Calu3 (cell line): ENCODE measurements at regions not wholly inside any gene's neighbourhood (a gene's known extent, or its start where the extent isn't known, plus 50 kb on each side); places are given as distances from the start of the nearest gene placed in this dataset.

ENCODE experiments used
- BruUV-seq: library from RNA; stranded (reverse); fragments of 400-500 nt; replicated peaks from 2 replicates; lab custom pipeline; 2021; lab: Mats Ljungman, UMichigan
- CTCF ChIA-PET: fragments of 300-600 bp; sonication (Branson Sonifier 250); formaldehyde crosslinking; loops from one replicate; lab custom pipeline; 2022; ENCODE audit warnings: antibody characterized with exemption; lab: Charles Lee
- DNase-seq: peaks from one replicate; pipeline ENCODE4 v3.0.0; 2022
- H3K27ac Mint-ChIP-seq: one replicate; pipeline ENCODE4 v1.8.0; 2022; ENCODE audit warnings: mixed read lengths; ENCODE audit not compliant: unreplicated experiment
- H3K27me3 Mint-ChIP-seq: one replicate; pipeline ENCODE4 v1.8.0; 2022; ENCODE audit warnings: mixed read lengths; ENCODE audit not compliant: unreplicated experiment
- H3K36me3 Mint-ChIP-seq: one replicate; pipeline ENCODE4 v1.8.0; 2022; ENCODE audit warnings: mild to moderate bottlenecking, moderate library complexity, mixed read lengths; ENCODE audit not compliant: insufficient read depth, unreplicated experiment
- H3K4me1 Mint-ChIP-seq: one replicate; pipeline ENCODE4 v1.8.0; 2022; ENCODE audit warnings: mild to moderate bottlenecking, low read depth, mixed read lengths; ENCODE audit not compliant: unreplicated experiment
- H3K4me3 Mint-ChIP-seq: one replicate; pipeline ENCODE4 v1.8.0; 2022; ENCODE audit warnings: mild to moderate bottlenecking, low read depth, moderate library complexity, mixed read lengths; ENCODE audit not compliant: unreplicated experiment
- H3K9me3 Mint-ChIP-seq: one replicate; pipeline ENCODE4 v1.8.0; 2022; ENCODE audit warnings: low read depth, mixed read lengths; ENCODE audit not compliant: unreplicated experiment
- CTCF ChIP-seq: fragments of 200-600 bp; IDR thresholded peaks from one replicate; pipeline ENCODE4 v1.8.0; 2022; ENCODE audit warnings: antibody characterized with exemption; ENCODE audit not compliant: unreplicated experiment
- intact Hi-C: fragments of 100-400 bp; cut with micrococcal nuclease; formaldehyde crosslinking; loops from one replicate; pipeline ENCODE4 v1.10.0; 2022; ENCODE audit not compliant: unreplicated experiment

- TF ChIP-seq CTCF: no peak
- CTCF ChIA-PET: no interaction called here
- intact Hi-C loops: no loop called here
- Mint-ChIP-seq H3K4me3 (no peak overlapping the region), H3K9me3 (no peaks in the 10 kb centered on the region), H3K27ac (no peak overlapping the region), H3K4me1 (no peaks in the 10 kb centered on the region), H3K27me3 (no peaks in the 10 kb centered on the region), H3K36me3 (no peaks in the 10 kb centered on the region)
- no TSS peak for BruUV-seq
- no peak for DNase-seq
Observed at GRCh38 chr12:13509740-13510139, 313.2 kb downstream of the EMP1 start.

GRCh38 chr12:13505636-13506035 lies 309.1 kb downstream of the EMP1 start:
- no peak overlapping the region for H3K27ac Mint-ChIP-seq
- TF ChIP-seq CTCF: no peak
- no peak overlapping the region for H3K4me3 Mint-ChIP-seq
- no peaks in the 10 kb centered on the region for H3K4me1 Mint-ChIP-seq
- H3K27me3 Mint-ChIP-seq: no peaks in the 10 kb centered on the region
- CTCF ChIA-PET: no interaction called here
- H3K36me3 Mint-ChIP-seq: no peaks in the 10 kb centered on the region
- intact Hi-C loops: no loop called here
- H3K9me3 Mint-ChIP-seq: no peaks in the 10 kb centered on the region
- BruUV-seq: no TSS peak
- DNase-seq: no peak

- Mint-ChIP-seq H3K9me3 (no peaks in the 10 kb centered on the region), H3K4me1 (no peaks in the 10 kb centered on the region), H3K27ac (no peak overlapping the region), H3K4me3 (no peak overlapping the region), H3K27me3 (no peaks in the 10 kb centered on the region), H3K36me3 (no peaks in the 10 kb centered on the region)
- intact Hi-C loops: no loop called here
- CTCF ChIA-PET: no interaction called here
- DNase-seq: no peak
- BruUV-seq: no TSS peak
- TF ChIP-seq CTCF: no peak
Observed at GRCh38 chr12:13505224-13505623, 308.7 kb downstream of the EMP1 start.

GRCh38 chr12:13504736-13505135 lies 308.2 kb downstream of the EMP1 start:
- no TSS peak for BruUV-seq
- no peaks in the 10 kb centered on the region for H3K9me3 Mint-ChIP-seq
- CTCF ChIA-PET: no interaction called here
- H3K36me3 Mint-ChIP-seq: no peaks in the 10 kb centered on the region
- no peak for DNase-seq
- H3K4me1 Mint-ChIP-seq: no peaks in the 10 kb centered on the region
- H3K4me3 Mint-ChIP-seq: no peak overlapping the region
- no peak overlapping the region for H3K27ac Mint-ChIP-seq
- H3K27me3 Mint-ChIP-seq: no peaks in the 10 kb centered on the region
- TF ChIP-seq CTCF: no peak
- intact Hi-C loops: no loop called here
